SKM-1 (cell line): ENCODE measurements at regions not wholly inside any gene's neighbourhood (a gene's known extent, or its start where the extent isn't known, plus 50 kb on each side); places are given as distances from the start of the nearest gene placed in this dataset.
A peak's percentile ranks its signal among the peaks of the same experiment; 100 is the strongest.
"Not testable (repeated sequence)": the region's sequence is repeated elsewhere in the genome, so short reads cannot be mapped to it uniquely, and the experiment has no call there.

Experiments used
- DNase-seq: peaks from one replicate; lab custom pipeline; 2025; ENCODE audit not compliant: unreplicated experiment; lab: John Stamatoyannopoulos, UW

GRCh38 chr11:8772571-8773519, 90.3 kb downstream of the RPL27A start:
- no peak for DNase-seq

- DNase-seq = no peak
These were observed 91.4 kb downstream of the RPL27A start for GRCh38 chr11:8773916-8774539.

GRCh38 chr11:8774916-8775315, 92.3 kb downstream of the RPL27A start:
- not testable (repeated sequence) for DNase-seq

- DNase-seq = no peak
These were observed 92.7 kb downstream of the RPL27A start for GRCh38 chr11:8775332-8775731.

- no peak for DNase-seq
These were observed 93.1 kb downstream of the RPL27A start for GRCh38 chr11:8775734-8776133.

- DNase-seq = no peak
These were observed 93.6 kb downstream of the RPL27A start for GRCh38 chr11:8776209-8776608.

GRCh38 chr11:8777907-8778767, 95.5 kb downstream of the RPL27A start:
- no peak for DNase-seq

GRCh38 chr11:8779107-8779506, 96.5 kb downstream of the RPL27A start:
- DNase-seq = no peak

- no peak for DNase-seq
These were observed 97.1 kb downstream of the RPL27A start for GRCh38 chr11:8779732-8780131.

GRCh38 chr11:8784954-8785353, 102.4 kb downstream of the RPL27A start:
- no peak for DNase-seq

- DNase-seq = no peak
These were observed 102.9 kb downstream of the RPL27A start for GRCh38 chr11:8785457-8785856.

- no peak for DNase-seq
These were observed 103.4 kb downstream of the RPL27A start for GRCh38 chr11:8785998-8786397.

- DNase-seq = no peak
These were observed 104.3 kb downstream of the RPL27A start for GRCh38 chr11:8786933-8787332.

- DNase-seq = no peak
These were observed 104.8 kb downstream of the RPL27A start for GRCh38 chr11:8787372-8787771.

- DNase-seq = no peak
These were observed 106.0 kb downstream of the RPL27A start for GRCh38 chr11:8788616-8789015.

- DNase-seq = no peak
These were observed 107.3 kb downstream of the RPL27A start for GRCh38 chr11:8789864-8790263.

GRCh38 chr11:8790968-8791367, 108.4 kb downstream of the RPL27A start:
- DNase-seq = no peak

GRCh38 chr11:8792710-8793109, 110.1 kb downstream of the RPL27A start:
- no peak for DNase-seq

- DNase-seq = peak; percentile 23
These were observed 110.7 kb downstream of the RPL27A start for GRCh38 chr11:8793114-8793777.

- DNase-seq = no peak
These were observed 111.5 kb downstream of the RPL27A start for GRCh38 chr11:8794126-8794525.

- DNase-seq = no peak
These were observed 112.1 kb downstream of the RPL27A start for GRCh38 chr11:8794677-8795103.
